K562 (cell line): ENCODE measurements at regions not wholly inside any gene's neighbourhood (a gene's known extent, or its start where the extent isn't known, plus 50 kb on each side); places are given as distances from the start of the nearest gene placed in this dataset.

Experiments used
- ATAC-seq: fragments of 200-7000 bp; cut with Tn5 transposase; 3 replicates; pipeline ENCODE4 v1.9.1; 2020; ENCODE audit warnings: moderate library complexity
- BruUV-seq: library from RNA; stranded (reverse); fragments of 400-500 nt; replicated peaks from 2 replicates; lab custom pipeline; 2021; lab: Mats Ljungman, UMichigan
- CTCF ChIA-PET: fragments of 300-600 bp; formaldehyde crosslinking; extraction: SDS; loops from one replicate; lab custom pipeline; 2021; ENCODE audit warnings: low intra/inter-chr PET ratio; lab: Yijun Ruan, JAX
- POLR2A ChIA-PET: fragments of 300-600, 350-650 bp; sonication (Branson Sonifier 250); formaldehyde crosslinking; extraction: SDS; loops from one replicate; lab custom pipeline; 2021; ENCODE audit warnings: antibody characterized with exemption, inconsistent platforms; lab: Yijun Ruan, JAX
- DNase-seq, 4 experiments: peaks; one replicate each; pipeline versions ENCODE4 v3.0.0 to v3.0.0-alpha.2; 2011 to 2018; ENCODE audit warnings: low spot score in 3 of 4, mixed read lengths in 3 of 4; ENCODE audit errors: extremely low read depth in 1 of 4
- FAIRE-seq: peaks from 2 replicates; lab custom pipeline; 2011; peaks lifted over from hg19 to GRCh38; lab: Jason Lieb, UNC
- H2AFZ ChIP-seq: 2 replicates; pipeline ENCODE4 v1.6.0; 2011; ENCODE audit warnings: low read depth, low read length, control low read depth, inconsistent platforms
- H3K27ac ChIP-seq: fragments of 200-600 bp; 3 replicates; pipeline ENCODE4 v1.8.0; 2011; ENCODE audit warnings: low read depth, mild to moderate bottlenecking, control low read depth, inconsistent platforms, low read length, moderate library complexity, mixed read lengths; ENCODE audit errors: extremely low read depth
- H3K27me3 ChIP-seq, 2 experiments: fragments of 300-600 bp in 1 of 2; 2 replicates in 1 of 2; 3 replicates in 1 of 2; pipeline versions ENCODE4 v1.6.0 to v1.8.0; 2011; ENCODE audit warnings: inconsistent platforms in 2 of 2, low read length in 2 of 2, mild to moderate bottlenecking in 1 of 2, mixed read lengths in 1 of 2, moderate library complexity in 1 of 2; ENCODE audit not compliant: control insufficient read depth in 2 of 2, insufficient read depth in 2 of 2
- H3K36me3 ChIP-seq: fragments of 300-600 bp; 3 replicates; pipeline ENCODE4 v1.8.0; 2011; ENCODE audit warnings: mild to moderate bottlenecking, low read length, inconsistent platforms; ENCODE audit not compliant: control insufficient read depth, insufficient read depth
- H3K4me1 ChIP-seq, 2 experiments: fragments of 200-600 bp in 1 of 2; replicated peaks in 1 of 2; 2 replicates in 1 of 2; 3 replicates in 1 of 2; pipeline versions ENCODE4 v1.5.1 to v1.8.0; 2011; ENCODE audit warnings: inconsistent platforms in 2 of 2, low read length in 2 of 2, mild to moderate bottlenecking in 1 of 2, mixed read lengths in 1 of 2, moderate library complexity in 1 of 2; ENCODE audit not compliant: control insufficient read depth in 2 of 2, insufficient read depth in 2 of 2
- H3K4me2 ChIP-seq: 2 replicates; pipeline ENCODE4 v1.6.1; 2011; ENCODE audit warnings: low read length, control low read depth, inconsistent platforms, mixed read lengths; ENCODE audit not compliant: insufficient read depth
- H3K4me3 ChIP-seq: fragments of 200-600 bp; sonication (generic), shearing (Covaris generic); 2 replicates; pipeline ENCODE4 v1.5.1; 2016; ENCODE audit warnings: control low read depth, inconsistent platforms
- H3K79me2 ChIP-seq: fragments of 200-600 bp; 3 replicates; pipeline ENCODE4 v1.8.0; 2011; ENCODE audit warnings: low read length, inconsistent platforms; ENCODE audit not compliant: control insufficient read depth, insufficient read depth
- H3K9ac ChIP-seq, 2 experiments: 2 replicates each; pipeline versions ENCODE4 v1.6.0 to v1.6.1; 2011; ENCODE audit warnings: low read depth in 2 of 2, low read length in 2 of 2, control low read depth in 1 of 2, inconsistent platforms in 1 of 2, mild to moderate bottlenecking in 1 of 2, mixed read lengths in 1 of 2; ENCODE audit not compliant: insufficient read depth in 1 of 2
- H3K9me1 ChIP-seq: one replicate; pipeline ENCODE4 v1.6.0; 2011; ENCODE audit warnings: inconsistent platforms, mild to moderate bottlenecking, low read length, moderate library complexity; ENCODE audit not compliant: control insufficient read depth, insufficient read depth
- H3K9me3 ChIP-seq: replicated peaks from 2 replicates; pipeline ENCODE4 v1.5.1; 2011; ENCODE audit warnings: low read depth, low read length, inconsistent platforms; ENCODE audit not compliant: control insufficient read depth, insufficient read depth
- H4K20me1 ChIP-seq: replicated peaks from 2 replicates; pipeline ENCODE4 v1.6.1; 2011; ENCODE audit warnings: low read length, inconsistent platforms, mixed read lengths; ENCODE audit not compliant: control insufficient read depth, insufficient read depth
- CTCF ChIP-seq, 3 experiments: IDR thresholded peaks in 2 of 3; conservative IDR thresholded peaks in 1 of 3; 2 replicates each; pipeline ENCODE4 v1.5.1; 2011 to 2012; ENCODE audit warnings: low read length in 3 of 3, mild to moderate bottlenecking in 3 of 3, control low read depth in 2 of 3, improper control_type of control experiment in 1 of 3, inconsistent platforms in 1 of 3, low read depth in 1 of 3, mixed read lengths in 1 of 3, moderate library complexity in 1 of 3; ENCODE audit not compliant: insufficient read depth in 2 of 3
- FOXM1 ChIP-seq, 2 experiments: fragments of 450-650 bp in 1 of 2; sonication (generic) in 1 of 2; formaldehyde crosslinking in 1 of 2; IDR thresholded peaks; 2 replicates each; pipeline versions ENCODE4 v1.6.1 to v1.9.0; 2017 to 2022; ENCODE audit warnings: low read depth in 2 of 2, mild to moderate bottlenecking in 2 of 2, missing genetic modification reagents in 1 of 2, moderate library complexity in 1 of 2
- SMAD1 ChIP-seq: fragments of 150-350 bp; IDR thresholded peaks from 2 replicates; pipeline ENCODE4 v1.6.1; 2014; ENCODE audit warnings: low read length, low read depth; ENCODE audit not compliant: partially characterized antibody
- WGBS: fragments of 100-300 bp; shearing (Covaris generic); methylation state at CpG from one replicate; pipeline ENCODE4 v1.1.6; 2016; ENCODE audit warnings: low coverage, mixed read lengths; ENCODE audit not compliant: insufficient coverage; ENCODE audit errors: missing lambda C conversion rate; 5-methylcytosine and 5-hydroxymethylcytosine counted together
- in situ Hi-C: fragments of 300-500 bp; cut with MboI; formaldehyde crosslinking; loops from 4 replicates; pipeline ENCODE4 v1.15.0; 2018; ENCODE audit warnings: inconsistent platforms, mixed read lengths
- intact Hi-C: fragments of 100-400 bp; cut with micrococcal nuclease; formaldehyde crosslinking; loops from 2 replicates; pipeline ENCODE4 v1.14.2; 2022

DNA sequence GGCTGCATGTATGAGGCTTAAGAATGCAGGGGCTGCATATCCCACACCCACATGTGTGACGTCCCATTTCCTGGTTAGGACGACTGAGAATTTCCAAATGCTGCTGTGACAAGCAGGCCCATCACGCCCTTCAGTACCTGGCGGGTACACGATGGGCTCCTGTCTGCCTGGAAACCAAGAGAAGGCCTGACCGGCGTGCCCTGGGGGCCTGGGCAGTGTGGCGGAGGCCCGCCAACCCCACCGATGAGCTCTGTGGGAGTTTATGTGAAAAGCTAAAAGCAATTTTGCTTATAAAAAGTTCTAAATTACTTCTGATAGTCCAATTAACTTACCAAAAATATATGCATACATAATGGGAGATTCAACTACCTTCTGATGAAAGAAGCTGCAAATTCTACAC, 837.3 kb downstream of the GALR1 start (continued):
- TF ChIP-seq FOXM1 (IDR thresholded peaks at IDR 0.05; ENCODE audit: low read depth) (no peak), FOXM1 (CRISPR knock-in tag; IDR thresholded peaks at IDR 0.05; ENCODE audit: low read depth) (no peak)

DNA sequence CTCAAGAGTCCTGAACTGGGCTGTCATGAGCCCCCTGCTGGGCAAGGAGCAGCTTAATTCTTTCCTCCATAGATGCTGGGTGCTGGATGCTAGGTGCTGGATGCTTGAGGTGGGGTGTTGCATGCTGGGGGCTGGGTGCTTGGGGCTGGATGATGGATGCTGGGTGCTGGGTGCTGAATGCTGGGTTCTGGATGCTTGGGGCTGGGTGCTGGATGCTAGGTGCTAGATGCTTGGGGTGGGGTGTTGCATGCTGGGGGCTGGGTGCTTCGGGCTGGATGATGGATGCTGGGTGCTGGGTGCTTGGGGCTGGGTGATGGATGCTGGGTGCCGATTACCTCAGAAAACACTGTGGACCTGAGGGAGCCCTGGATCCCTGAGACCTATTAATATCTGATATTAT, 837.7 kb downstream of the GALR1 start:
- H3K27ac ChIP-seq = no peak overlapping the region
- TF ChIP-seq SMAD1 = no peak
- peak in 1 of 3 experiments; percentile 6; a peak in 1 of 6 replicates for TF ChIP-seq CTCF (IDR thresholded peaks at IDR 0.05 in 2 of 3, conservative IDR thresholded peaks at IDR 0.05 in 1 of 3; ENCODE audit: insufficient read depth in 2 of 3, low read depth in 1 of 3, low read length in 3 of 3)
- H3K36me3 ChIP-seq = no peaks in the 10 kb centered on the region
- H4K20me1 ChIP-seq = no peaks in the 10 kb centered on the region
- intact Hi-C loops = no loop called here
- H3K4me1 ChIP-seq = no peaks in the 10 kb centered on the region
- no peak overlapping the region for H3K4me2 ChIP-seq
- H3K9ac ChIP-seq = no peak overlapping the region
- in situ Hi-C loops = no loop called here
- FAIRE-seq (no peak), ATAC-seq (peak; percentile 34; the same call in 1 of the 3 replicates), DNase-seq (peak in 1 of 4 experiments; percentile 14)
- H3K9me3 ChIP-seq = no peaks in the 10 kb centered on the region
- H3K79me2 ChIP-seq = no peaks in the 10 kb centered on the region
- H3K27me3 ChIP-seq = peaks cover 9 to 37% of the 10 kb centered on the region in 2 experiments
- WGBS = no CpG with 5 or more reads among the region's 2 CpGs
- no peak overlapping the region for H3K4me3 ChIP-seq
- no peak overlapping the region for H2AFZ ChIP-seq
- no TSS peak for BruUV-seq
- ChIA-PET POLR2A (no interaction called here), CTCF (no interaction called here)
- no peaks in the 10 kb centered on the region for H3K9me1 ChIP-seq
